NCI-H2029 (cell line): ENCODE measurements at regions not wholly inside any gene's neighbourhood (a gene's known extent, or its start where the extent isn't known, plus 50 kb on each side); places are given as distances from the start of the nearest gene placed in this dataset.
"Not testable (repeated sequence)": the region's sequence is repeated elsewhere in the genome, so short reads cannot be mapped to it uniquely, and the experiment has no call there.

ENCODE experiments used
- DNase-seq: peaks from one replicate; lab custom pipeline; 2025; lab: John Stamatoyannopoulos, UW

- no peak for DNase-seq
Measured at GRCh38 chr16:17002565-17002964, 468.2 kb downstream of the XYLT1 start.

DNA sequence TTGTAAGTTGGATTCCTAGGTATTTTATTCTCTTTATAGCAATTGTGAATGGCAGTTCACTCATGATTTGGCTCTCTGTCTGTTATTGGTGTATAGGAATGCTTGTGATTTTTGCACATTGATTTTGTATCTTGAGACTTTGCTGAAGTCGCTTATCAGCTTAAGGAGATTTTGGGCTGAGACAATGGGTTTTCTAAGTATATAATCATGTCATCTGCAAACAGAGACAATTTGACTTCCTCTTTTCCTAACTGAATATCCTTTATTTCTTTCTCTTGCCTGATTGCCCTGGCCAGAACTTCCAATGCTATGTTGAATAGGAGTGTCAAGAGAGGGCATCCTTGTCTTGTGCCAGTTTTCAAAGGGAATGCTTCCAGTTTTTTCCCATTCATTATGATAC, 464.8 kb downstream of the XYLT1 start:
- DNase-seq = not testable (repeated sequence)

- no peak for DNase-seq
Measured at GRCh38 chr16:17011712-17012111, 459.0 kb downstream of the XYLT1 start.

- no peak for DNase-seq
Measured at GRCh38 chr16:17013038-17013437, 457.7 kb downstream of the XYLT1 start.

DNA sequence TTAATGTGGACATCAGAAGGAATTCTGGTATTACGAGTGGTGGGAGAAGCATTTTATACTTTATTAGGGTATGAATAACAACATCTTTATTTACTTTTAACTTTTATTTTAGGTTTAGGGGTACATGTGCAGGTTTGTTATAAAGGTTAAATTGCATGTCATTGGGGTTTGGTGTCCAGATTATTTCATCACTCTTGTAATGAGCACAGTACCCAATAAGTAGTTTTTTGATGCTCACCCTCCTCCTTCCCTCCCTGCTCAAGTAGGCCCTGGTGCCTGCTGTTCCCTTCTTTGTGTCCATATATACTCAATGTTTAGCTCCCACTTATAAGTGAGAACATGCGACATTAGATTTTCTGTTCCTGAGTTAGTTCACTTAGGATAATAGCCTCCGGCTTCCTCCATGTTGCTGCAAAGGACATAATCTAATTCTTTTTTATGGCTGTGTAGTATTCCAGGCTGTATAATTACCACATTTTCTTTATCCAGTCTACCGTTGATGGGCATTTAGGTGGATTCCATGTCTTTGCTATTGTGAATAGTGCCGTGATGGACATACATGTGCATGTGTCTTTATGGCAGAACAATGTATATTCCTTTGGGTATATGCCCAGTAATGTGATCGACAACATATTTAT, 456.2 kb downstream of the XYLT1 start:
- DNase-seq = no peak

DNA sequence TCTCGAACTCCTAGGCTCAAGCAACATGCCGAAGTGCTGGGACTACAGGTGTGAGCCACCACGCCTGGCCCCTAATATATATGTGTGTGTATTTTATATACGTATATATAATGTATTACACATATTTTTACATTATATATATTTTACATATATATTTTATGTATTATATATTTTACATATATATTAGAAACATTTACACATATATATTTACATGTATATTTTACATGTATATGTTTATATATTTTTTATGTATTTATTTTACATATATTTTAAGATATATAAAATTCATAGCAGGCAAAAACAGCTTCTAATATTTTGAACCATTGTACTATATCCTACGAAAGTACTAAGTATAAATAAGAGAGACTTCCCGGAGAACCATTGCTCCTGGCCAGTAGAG, 455.1 kb downstream of the XYLT1 start:
- no peak for DNase-seq

DNA sequence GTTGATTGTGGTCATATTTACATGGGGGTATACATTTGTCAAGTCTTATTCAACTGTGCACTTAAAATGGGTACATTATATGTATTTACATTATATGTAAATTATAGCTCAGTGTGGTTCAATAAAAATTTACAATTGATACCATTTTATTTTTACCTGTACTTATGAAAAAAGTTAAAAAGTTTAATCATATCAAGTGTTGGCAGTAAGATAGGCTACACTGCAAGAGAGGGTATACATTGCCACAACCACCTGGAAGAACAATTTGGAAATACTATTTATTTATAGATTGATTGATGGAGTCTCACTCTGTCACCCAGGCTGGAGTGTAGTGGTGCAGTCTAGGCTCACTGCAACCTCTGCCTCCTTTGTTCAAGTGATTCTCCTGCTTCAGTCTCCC, 453.3 kb downstream of the XYLT1 start:
- DNase-seq = no peak

- no peak for DNase-seq
Measured at GRCh38 chr16:17018585-17018939, 452.2 kb downstream of the XYLT1 start.

DNA sequence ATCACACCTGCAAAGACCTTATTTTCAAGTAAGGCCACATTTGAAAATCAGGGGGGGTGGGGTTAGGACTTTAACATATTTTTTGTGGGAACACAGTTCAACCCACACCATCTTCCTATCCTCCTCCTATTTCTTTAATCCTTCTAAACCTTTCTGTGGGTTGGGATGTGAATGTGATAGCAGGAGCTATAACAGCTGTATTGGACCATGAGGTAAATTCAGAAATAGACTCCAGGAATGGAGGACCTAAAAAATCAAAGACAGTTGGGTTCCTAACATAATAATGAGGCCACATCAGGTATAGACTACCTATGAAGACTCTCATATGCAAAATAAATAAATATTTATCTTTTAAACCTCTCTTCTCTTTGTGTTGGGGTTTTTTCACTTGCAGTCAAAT, 451.4 kb downstream of the XYLT1 start:
- no peak for DNase-seq

- DNase-seq = no peak
Measured at GRCh38 chr16:17023606-17024005, 447.2 kb downstream of the XYLT1 start.

DNA sequence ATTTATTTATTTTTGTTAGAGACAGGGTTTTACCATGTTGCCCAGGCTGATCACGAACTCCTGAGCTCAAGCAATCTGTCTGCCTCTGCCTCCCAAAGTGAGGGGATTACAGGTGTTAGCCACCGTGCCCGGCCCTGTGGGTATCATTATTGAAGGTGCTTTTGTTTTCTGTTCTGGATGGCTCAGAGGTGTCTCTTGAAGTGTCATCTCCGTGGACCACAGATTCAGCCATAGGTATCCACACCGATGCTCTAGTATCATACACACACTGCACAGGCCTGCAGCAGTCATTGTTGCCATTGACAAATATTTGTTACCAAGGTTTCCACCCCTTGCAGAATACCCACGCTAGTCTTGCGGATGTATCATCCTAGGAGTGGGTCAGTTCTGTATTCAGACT, 446.2 kb downstream of the XYLT1 start:
- DNase-seq = no peak

- DNase-seq = no peak
Measured at GRCh38 chr16:17026600-17027242, 444.0 kb downstream of the XYLT1 start.

DNA sequence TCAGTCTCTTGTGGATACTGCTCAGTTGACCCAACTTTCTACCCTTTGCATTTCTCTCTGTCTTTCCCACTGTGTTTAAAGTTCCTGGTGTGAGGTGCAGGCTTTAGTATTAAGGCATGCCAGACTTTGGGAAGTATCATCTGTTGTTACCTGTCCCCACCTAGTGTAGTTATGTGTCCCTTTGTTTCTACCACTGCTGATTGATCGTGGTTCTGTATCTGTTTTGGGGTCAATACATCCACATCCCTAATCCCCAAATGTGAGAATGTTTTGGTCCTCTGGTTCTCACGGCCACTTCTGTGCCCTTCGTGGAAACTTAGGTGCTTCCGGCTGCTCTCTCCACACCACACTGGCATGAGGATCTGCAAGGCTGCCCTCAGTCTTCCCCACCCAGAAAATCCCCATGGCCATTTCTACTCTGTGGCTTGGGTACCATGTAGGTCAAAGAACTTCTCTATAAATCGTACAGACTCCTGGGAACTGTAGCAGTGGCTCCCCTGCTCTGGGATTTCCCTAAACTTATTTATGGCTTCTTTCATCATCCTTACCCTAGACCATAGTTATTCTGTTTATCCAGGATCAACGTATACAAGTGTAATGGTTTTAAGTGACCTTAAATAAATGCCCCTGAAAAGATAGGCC, 443.2 kb downstream of the XYLT1 start:
- DNase-seq = no peak

- no peak for DNase-seq
Measured at GRCh38 chr16:17029602-17030350, 441.0 kb downstream of the XYLT1 start.

DNA sequence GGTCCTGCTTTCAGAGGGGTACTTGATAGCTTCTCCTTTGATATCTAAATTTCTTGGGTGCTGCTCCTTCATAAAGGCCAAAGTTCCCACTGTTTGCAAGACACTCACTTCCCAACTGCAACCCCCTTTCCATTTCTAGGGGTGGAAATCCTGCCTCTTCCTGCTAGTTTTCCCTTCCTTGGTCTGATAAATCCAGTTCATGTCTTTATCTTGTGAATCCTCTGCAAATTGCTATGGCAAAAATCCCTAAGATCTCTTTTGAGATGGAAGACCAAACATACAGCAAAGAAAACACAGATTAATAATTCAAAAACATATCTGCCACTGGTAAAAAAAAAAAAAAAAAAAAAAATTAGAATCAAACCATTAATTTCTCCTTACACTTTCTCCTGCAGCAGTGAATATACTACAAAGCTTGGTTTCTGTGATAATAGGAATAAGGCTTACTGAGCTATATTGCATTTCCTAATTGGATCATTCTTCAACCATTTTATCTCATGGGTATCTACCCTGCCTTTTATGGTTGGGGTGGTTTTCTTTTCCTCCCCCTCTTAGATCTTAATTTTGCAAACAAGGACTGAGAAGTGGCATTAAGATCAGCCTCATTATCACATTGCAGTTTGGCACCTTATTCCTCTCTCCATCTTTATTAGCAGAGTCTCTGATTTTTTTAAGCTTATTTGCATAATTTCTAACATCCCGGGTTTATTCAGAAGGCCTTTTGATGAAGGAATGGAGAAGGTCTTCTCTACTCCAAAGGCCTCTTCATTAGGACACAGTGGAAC, 439.1 kb downstream of the XYLT1 start:
- no peak for DNase-seq

GRCh38 chr16:17032332-17032731, 438.4 kb downstream of the XYLT1 start:
- DNase-seq = no peak

- no peak for DNase-seq
Measured at GRCh38 chr16:17034477-17035252, 436.1 kb downstream of the XYLT1 start.

DNA sequence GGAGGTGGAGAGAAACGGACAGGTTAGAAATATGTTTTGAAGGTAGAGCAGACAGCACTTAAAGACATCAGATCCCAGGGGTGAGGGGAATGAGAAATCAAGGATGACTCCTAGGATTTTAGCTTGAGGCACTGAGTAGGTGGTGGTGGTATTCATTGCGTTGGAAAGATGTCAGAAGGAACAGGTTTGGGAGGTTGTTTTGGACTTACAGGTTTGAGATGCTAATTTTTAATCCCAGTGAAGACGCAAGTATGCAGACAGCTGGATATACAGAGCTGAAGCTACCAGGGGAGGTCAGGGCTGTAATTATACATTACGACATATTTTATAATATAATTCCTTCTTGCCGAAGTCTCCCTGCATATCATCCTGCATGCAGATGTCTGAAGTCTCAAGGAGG, 433.3 kb downstream of the XYLT1 start:
- no peak for DNase-seq

DNA sequence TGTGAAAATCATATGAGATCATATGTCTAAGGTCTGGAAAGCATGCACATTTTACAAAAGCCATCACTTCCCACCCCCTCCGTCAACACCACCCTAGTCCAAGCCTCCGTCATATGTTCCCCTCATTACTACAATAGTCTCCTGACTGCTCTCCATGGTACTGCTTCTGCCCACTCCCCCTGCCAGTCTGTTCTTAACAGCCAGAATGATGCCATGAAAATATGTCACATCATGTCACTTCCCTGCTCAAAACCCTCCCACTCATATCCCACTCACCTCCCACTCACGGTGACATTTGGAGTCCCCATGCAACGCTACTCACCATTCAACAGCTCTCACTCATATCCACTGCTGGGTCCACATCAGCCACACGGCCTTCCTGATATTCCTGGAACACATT, 432.3 kb downstream of the XYLT1 start:
- DNase-seq = no peak

DNA sequence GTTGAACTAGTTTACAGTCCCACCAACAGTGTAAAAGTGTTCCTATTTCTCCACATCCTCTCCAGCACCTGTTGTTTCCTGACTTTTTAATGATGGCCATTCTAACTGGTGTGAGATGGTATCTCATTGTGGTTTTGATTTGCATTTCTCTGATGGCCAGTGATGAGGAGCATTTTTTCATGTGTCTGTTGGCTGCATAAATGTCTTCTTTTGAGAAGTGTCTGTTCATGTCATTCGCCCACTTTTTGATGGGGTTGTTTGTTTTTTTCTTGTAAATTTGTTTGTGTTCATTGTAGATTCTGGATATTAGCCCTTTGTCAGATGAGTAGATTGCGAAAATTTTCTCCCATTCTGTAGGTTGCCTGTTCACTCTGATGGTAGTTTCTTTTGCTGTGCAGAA, 421.7 kb downstream of the XYLT1 start:
- DNase-seq = not testable (repeated sequence)

- DNase-seq = no peak
Measured at GRCh38 chr16:17050468-17050867, 420.3 kb downstream of the XYLT1 start.
